Kidney epithelial cell (primary cell): ENCODE measurements at regions not wholly inside any gene's neighbourhood (a gene's known extent, or its start where the extent isn't known, plus 50 kb on each side); places are given as distances from the start of the nearest gene placed in this dataset.

ENCODE experiments used
- DNase-seq: peaks from one replicate; pipeline ENCODE4 v3.0.0-alpha.2; 2010; ENCODE audit warnings: low read depth
- H3K27me3 ChIP-seq: 2 replicates; pipeline ENCODE4 v1.6.0; 2011; ENCODE audit warnings: low read length; ENCODE audit not compliant: control insufficient read depth, insufficient read depth
- H3K36me3 ChIP-seq: 2 replicates; pipeline ENCODE4 v1.5.1; 2011; ENCODE audit warnings: low read length; ENCODE audit not compliant: control insufficient read depth, insufficient read depth
- H3K4me3 ChIP-seq: 2 replicates; pipeline ENCODE4 v1.5.1; 2011; ENCODE audit warnings: low read depth, mild to moderate bottlenecking, control low read depth, low read length
- TF ChIP-seq, protein P1 (sequence below): IDR thresholded peaks from 2 replicates; pipeline ENCODE4 v1.5.1; 2011; ENCODE audit warnings: mild to moderate bottlenecking, moderate library complexity, low read length, control low read depth, inconsistent platforms; ENCODE audit not compliant: insufficient read depth, poor library complexity, severe bottlenecking

- no peaks in the 10 kb centered on the region for H3K36me3 ChIP-seq
- TF ChIP-seq, protein P1, sequence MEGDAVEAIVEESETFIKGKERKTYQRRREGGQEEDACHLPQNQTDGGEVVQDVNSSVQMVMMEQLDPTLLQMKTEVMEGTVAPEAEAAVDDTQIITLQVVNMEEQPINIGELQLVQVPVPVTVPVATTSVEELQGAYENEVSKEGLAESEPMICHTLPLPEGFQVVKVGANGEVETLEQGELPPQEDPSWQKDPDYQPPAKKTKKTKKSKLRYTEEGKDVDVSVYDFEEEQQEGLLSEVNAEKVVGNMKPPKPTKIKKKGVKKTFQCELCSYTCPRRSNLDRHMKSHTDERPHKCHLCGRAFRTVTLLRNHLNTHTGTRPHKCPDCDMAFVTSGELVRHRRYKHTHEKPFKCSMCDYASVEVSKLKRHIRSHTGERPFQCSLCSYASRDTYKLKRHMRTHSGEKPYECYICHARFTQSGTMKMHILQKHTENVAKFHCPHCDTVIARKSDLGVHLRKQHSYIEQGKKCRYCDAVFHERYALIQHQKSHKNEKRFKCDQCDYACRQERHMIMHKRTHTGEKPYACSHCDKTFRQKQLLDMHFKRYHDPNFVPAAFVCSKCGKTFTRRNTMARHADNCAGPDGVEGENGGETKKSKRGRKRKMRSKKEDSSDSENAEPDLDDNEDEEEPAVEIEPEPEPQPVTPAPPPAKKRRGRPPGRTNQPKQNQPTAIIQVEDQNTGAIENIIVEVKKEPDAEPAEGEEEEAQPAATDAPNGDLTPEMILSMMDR, result no peak
- no peak for DNase-seq
- H3K27me3 ChIP-seq, result no peaks in the 10 kb centered on the region
- H3K4me3 ChIP-seq, result no peak overlapping the region
Measured at GRCh38 chr6:144599615-144600014, 314.5 kb downstream of the UTRN start.

DNA sequence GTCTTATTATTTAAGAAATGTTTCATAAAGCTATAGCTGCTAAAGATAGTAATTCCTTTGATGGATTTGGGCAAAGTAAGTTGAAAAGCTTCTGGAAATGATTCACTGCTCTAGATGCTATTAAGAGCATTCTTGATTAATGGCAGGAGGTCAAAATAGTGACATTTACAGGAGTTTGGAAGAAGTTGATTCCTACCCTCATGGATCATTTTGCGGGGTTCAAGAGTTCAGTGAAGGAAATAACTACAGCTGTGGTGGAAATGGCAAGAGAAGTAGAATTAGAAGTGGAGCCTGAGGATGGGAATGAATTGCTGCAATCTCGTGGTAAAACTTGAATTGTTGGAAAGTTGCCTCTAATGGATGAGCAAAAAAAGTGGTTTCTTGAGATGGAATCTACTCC lies 316.1 kb downstream of the UTRN start:
- TF ChIP-seq, protein P1, result no peak
- no peak overlapping the region for H3K4me3 ChIP-seq
- no peak for DNase-seq
- H3K27me3 ChIP-seq, result no peaks in the 10 kb centered on the region
- no peaks in the 10 kb centered on the region for H3K36me3 ChIP-seq

- H3K4me3 ChIP-seq, result no peak overlapping the region
- no peaks in the 10 kb centered on the region for H3K36me3 ChIP-seq
- TF ChIP-seq, protein P1, result no peak
- no peaks in the 10 kb centered on the region for H3K27me3 ChIP-seq
- no peak for DNase-seq
Measured at GRCh38 chr6:144602523-144603180, 317.5 kb downstream of the UTRN start.

DNA sequence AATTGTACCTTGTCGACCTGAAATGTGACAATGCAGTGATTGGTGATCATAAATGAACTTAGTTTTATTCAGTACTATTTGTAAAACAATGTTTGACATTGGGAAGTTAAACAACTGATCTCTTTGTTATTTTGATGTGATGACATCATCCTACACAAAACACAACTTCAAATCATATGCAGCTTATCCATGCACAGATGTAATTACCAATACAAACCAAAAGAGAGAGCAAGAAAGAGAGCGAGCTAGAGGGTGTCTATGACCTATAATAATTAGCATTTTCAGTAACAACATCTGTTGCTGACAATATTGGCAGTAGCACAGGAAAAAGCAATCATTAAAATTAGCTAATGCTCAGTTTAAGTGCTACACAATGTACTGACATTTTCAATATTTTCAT lies 320.9 kb downstream of the UTRN start:
- TF ChIP-seq, protein P1, result no peak
- Histone ChIP-seq H3K36me3 (no peaks in the 10 kb centered on the region), H3K4me3 (no peak overlapping the region), H3K27me3 (no peaks in the 10 kb centered on the region)
- no peak for DNase-seq

DNA sequence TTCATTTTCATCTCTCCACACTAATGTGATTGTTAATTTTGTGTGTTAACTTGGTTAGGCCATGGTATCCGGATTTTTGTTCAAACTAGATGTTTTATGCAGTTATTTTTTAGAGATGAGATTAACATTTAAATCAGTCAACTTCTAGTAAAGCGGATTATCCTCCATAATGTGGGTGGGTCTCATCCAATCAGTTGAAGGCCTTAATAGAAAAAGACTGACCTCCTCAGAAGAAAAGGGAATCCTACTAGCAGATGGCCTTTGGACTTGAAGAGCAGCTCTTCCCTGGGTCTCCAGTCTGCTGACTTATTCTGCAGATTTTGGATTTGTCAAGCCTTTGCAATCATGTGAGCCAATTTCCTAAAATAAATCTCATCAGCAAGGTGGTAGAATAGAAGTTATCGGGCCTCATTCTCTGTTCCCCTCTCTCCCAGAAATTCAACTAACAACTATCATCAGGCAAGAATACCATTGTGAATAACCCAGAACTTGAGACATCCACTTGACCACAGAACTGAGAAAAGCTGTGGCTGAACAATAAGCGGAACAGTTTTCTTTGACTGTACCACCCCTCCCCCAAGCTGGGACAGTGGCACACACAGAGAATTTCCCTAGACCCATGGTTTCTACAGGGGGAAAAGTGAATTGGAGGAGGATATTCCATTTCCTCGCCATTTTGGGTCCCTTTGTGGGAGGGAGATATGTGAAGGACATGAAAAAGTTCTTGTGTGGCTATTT lies 323.0 kb downstream of the UTRN start:
- Histone ChIP-seq H3K36me3 (no peaks in the 10 kb centered on the region), H3K4me3 (no peak overlapping the region), H3K27me3 (no peaks in the 10 kb centered on the region)
- TF ChIP-seq, protein P1, result no peak
- no peak for DNase-seq
